A673 (cell line): ENCODE measurements at regions not wholly inside any gene's neighbourhood (a gene's known extent, or its start where the extent isn't known, plus 50 kb on each side); places are given as distances from the start of the nearest gene placed in this dataset.

Experiments
- BruUV-seq: library from RNA; stranded (reverse); fragments of 400-500 nt; replicated peaks from 2 replicates; lab custom pipeline; 2021; lab: Mats Ljungman, UMichigan
- CTCF ChIA-PET: fragments of 300-600 bp; sonication (Branson Sonifier 250); formaldehyde crosslinking; loops from one replicate; lab custom pipeline; 2022; ENCODE audit warnings: antibody characterized with exemption; lab: Charles Lee
- POLR2A ChIA-PET: fragments of 300-600 bp; sonication (Branson Sonifier 250); formaldehyde crosslinking; loops from one replicate; lab custom pipeline; 2022; ENCODE audit warnings: antibody characterized with exemption; ENCODE audit not compliant: low non-redundant PET; lab: Charles Lee
- DNase-seq: peaks from one replicate; pipeline ENCODE4 v3.0.0-alpha.2; 2015; ENCODE audit warnings: low spot score
- H3K27ac ChIP-seq: fragments of 200-600 bp; sonication (generic); 2 replicates; pipeline ENCODE4 v1.5.1; 2016; ENCODE audit warnings: mixed run types, low read depth, mild to moderate bottlenecking, mixed read lengths, antibody characterized with exemption, low read length; ENCODE audit not compliant: poor library complexity, severe bottlenecking
- H3K27me3 ChIP-seq: fragments of 200-600 bp; sonication (generic); replicated peaks from 2 replicates; pipeline ENCODE4 v1.6.1; 2017; ENCODE audit warnings: mixed run types, low read depth, mild to moderate bottlenecking, mixed read lengths, antibody characterized with exemption, low read length; ENCODE audit not compliant: insufficient read depth, poor library complexity
- H3K36me3 ChIP-seq: fragments of 200-600 bp; sonication (generic); 2 replicates; pipeline ENCODE4 v1.6.1; 2016; ENCODE audit warnings: mixed run types, mild to moderate bottlenecking, mixed read lengths, antibody characterized with exemption, low read length; ENCODE audit not compliant: insufficient read depth, poor library complexity, severe bottlenecking
- H3K4me1 ChIP-seq: fragments of 200-600 bp; sonication (generic); 2 replicates; pipeline ENCODE4 v1.6.1; 2017; ENCODE audit warnings: mixed run types, mild to moderate bottlenecking, mixed read lengths, antibody characterized with exemption, low read length; ENCODE audit not compliant: insufficient read depth, poor library complexity, severe bottlenecking
- H3K4me3 ChIP-seq: fragments of 200-600 bp; sonication (generic); 2 replicates; pipeline ENCODE4 v1.5.1; 2016; ENCODE audit warnings: low read depth, mixed run types, mild to moderate bottlenecking, mixed read lengths, low read length; ENCODE audit not compliant: poor library complexity, severe bottlenecking
- H3K9me3 ChIP-seq: fragments of 200-600 bp; sonication (generic); 2 replicates; pipeline ENCODE4 v1.6.1; 2016; ENCODE audit warnings: mixed run types, low read depth, mild to moderate bottlenecking, mixed read lengths, antibody characterized with exemption, low read length; ENCODE audit not compliant: poor library complexity, severe bottlenecking
- EZH2 ChIP-seq: fragments of 200-600 bp; sonication (generic); IDR thresholded peaks from 2 replicates; pipeline ENCODE4 v1.6.1; 2017; ENCODE audit warnings: borderline replicate concordance, low read depth, mild to moderate bottlenecking, mixed read lengths, antibody characterized with exemption, low read length; ENCODE audit not compliant: poor library complexity, severe bottlenecking
- intact Hi-C: fragments of 100-400 bp; cut with micrococcal nuclease; formaldehyde crosslinking; loops from one replicate; pipeline ENCODE4 v1.10.0; 2022; ENCODE audit not compliant: unreplicated experiment
- TF ChIP-seq, protein P1 (sequence below): fragments of 300-800, 200-600 bp; sonication (generic); conservative IDR thresholded peaks from 2 replicates; pipeline ENCODE4 v1.5.1; 2017; ENCODE audit warnings: low read depth, mild to moderate bottlenecking, antibody characterized with exemption, low read length, moderate library complexity, mixed read lengths

DNA sequence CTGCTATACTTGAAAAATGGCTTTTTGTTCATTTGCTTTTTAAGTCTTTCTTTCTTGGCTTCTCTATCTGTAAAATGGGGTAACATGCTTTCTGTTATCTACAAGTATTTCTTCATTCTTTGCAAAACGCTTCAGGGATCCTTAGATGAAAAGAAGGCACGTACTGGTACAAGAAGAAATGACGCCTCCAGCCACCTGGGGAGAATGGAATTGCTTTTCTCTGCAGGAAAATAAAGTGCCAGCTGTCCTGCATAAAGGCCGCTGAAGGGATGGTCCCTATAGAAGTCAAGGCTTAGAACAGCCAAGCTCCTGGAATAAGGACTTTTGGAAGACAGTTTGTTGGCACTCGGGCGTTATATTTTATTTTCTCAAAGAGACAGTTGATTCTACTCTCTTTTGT, 210.8 kb upstream of the RASGEF1B start:
- no peak for DNase-seq
- no TSS peak for BruUV-seq
- Histone ChIP-seq H3K4me1 (no peaks in the 10 kb centered on the region), H3K36me3 (no peaks in the 10 kb centered on the region), H3K9me3 (no peaks in the 10 kb centered on the region), H3K27ac (no peak overlapping the region), H3K4me3 (no peak overlapping the region), H3K27me3 (no peaks in the 10 kb centered on the region)
- ChIA-PET POLR2A (no interaction called here), CTCF (no interaction called here)
- TF ChIP-seq, protein P1, sequence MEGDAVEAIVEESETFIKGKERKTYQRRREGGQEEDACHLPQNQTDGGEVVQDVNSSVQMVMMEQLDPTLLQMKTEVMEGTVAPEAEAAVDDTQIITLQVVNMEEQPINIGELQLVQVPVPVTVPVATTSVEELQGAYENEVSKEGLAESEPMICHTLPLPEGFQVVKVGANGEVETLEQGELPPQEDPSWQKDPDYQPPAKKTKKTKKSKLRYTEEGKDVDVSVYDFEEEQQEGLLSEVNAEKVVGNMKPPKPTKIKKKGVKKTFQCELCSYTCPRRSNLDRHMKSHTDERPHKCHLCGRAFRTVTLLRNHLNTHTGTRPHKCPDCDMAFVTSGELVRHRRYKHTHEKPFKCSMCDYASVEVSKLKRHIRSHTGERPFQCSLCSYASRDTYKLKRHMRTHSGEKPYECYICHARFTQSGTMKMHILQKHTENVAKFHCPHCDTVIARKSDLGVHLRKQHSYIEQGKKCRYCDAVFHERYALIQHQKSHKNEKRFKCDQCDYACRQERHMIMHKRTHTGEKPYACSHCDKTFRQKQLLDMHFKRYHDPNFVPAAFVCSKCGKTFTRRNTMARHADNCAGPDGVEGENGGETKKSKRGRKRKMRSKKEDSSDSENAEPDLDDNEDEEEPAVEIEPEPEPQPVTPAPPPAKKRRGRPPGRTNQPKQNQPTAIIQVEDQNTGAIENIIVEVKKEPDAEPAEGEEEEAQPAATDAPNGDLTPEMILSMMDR: no peak
- TF ChIP-seq EZH2: no peak
- intact Hi-C loops: no loop called here

DNA sequence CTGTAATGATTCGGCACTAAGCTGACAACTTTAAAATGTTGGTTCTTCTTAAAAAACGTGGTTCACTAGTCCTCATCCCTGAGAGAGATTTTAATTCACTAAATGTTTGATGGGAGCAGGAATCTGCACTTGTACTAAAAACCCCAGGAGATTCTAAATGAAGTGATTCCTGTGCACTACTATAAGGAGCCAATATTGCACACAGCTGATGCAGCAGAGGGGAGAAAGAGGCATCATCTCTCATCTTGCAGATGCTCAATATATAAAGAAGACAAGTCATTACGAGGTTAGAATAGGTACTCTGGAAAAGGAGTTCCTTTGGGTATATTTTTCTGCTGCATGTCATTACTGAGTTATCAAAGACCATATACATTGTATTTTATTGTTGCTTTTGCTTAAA, 207.6 kb upstream of the RASGEF1B start:
- CTCF ChIA-PET: no interaction called here
- Histone ChIP-seq H3K27me3 (no peaks in the 10 kb centered on the region), H3K9me3 (no peaks in the 10 kb centered on the region), H3K36me3 (no peaks in the 10 kb centered on the region), H3K27ac (no peak overlapping the region), H3K4me1 (no peaks in the 10 kb centered on the region), H3K4me3 (no peak overlapping the region)
- DNase-seq: no peak
- BruUV-seq: no TSS peak
- POLR2A ChIA-PET: no interaction called here
- intact Hi-C loops: no loop called here
- no peak for TF ChIP-seq EZH2
- TF ChIP-seq, protein P1: no peak

DNA sequence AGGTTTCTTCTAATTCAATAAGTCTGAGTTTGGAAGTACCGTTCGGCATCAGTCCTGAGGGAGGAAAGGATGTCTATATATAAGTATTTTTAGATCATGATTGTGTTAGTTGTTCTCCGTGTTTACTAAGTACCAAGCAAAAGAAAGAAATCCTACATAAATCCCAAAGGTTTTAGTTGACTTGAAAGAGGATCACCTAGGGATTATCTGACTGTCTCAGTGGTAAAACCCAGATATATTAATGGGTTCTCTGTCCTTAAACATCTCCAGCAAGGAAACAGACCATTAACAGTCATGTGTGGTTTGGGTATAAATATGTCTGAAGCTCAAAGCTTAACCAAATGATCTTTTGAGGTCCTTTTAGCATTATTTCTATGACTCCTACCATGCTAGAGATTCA, 207.1 kb upstream of the RASGEF1B start:
- TF ChIP-seq, protein P1: no peak
- H3K27me3 ChIP-seq: no peaks in the 10 kb centered on the region
- BruUV-seq: no TSS peak
- ChIA-PET POLR2A (no interaction called here), CTCF (no interaction called here)
- H3K27ac ChIP-seq: no peak overlapping the region
- no peak for DNase-seq
- H3K4me3 ChIP-seq: no peak overlapping the region
- no peaks in the 10 kb centered on the region for H3K4me1 ChIP-seq
- no peaks in the 10 kb centered on the region for H3K9me3 ChIP-seq
- H3K36me3 ChIP-seq: no peaks in the 10 kb centered on the region
- intact Hi-C loops: no loop called here
